ENCODE measurements at regions not wholly inside any gene's neighbourhood (a gene's known extent, or its start where the extent isn't known, plus 50 kb on each side); places are given as distances from the start of the nearest gene placed in this dataset.

DNA sequence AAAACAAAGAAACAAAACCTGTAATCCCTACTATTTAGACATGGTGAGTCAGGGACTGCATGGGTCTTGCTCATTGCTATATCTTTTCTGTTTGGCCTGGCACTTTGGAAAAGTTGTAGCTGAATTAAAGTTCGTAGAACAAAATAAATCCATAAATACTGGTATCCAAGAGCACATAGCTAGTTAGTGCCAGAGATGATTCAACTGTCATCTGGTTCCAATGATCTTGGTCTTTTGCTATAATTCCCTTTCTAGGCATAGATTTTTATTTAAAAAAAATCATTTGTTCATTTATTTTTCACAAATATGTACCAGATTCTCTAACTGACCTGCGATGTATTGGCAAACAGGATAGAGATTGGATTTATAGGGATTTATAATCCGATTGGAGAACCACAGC, 1436.1 kb upstream of the GOT2 start:
- Histone ChIP-seq H3K27ac (no peak overlapping the region), H3K4me1 (no peaks in the 10 kb centered on the region), H3K27me3 (no peaks in the 10 kb centered on the region), H3K36me3 (no peaks in the 10 kb centered on the region), H3K4me3 (no peak overlapping the region), H3K9me3 (no peaks in the 10 kb centered on the region)
- intact Hi-C loops (cut with DNase I) = no loop called here
- TF ChIP-seq, protein P1, sequence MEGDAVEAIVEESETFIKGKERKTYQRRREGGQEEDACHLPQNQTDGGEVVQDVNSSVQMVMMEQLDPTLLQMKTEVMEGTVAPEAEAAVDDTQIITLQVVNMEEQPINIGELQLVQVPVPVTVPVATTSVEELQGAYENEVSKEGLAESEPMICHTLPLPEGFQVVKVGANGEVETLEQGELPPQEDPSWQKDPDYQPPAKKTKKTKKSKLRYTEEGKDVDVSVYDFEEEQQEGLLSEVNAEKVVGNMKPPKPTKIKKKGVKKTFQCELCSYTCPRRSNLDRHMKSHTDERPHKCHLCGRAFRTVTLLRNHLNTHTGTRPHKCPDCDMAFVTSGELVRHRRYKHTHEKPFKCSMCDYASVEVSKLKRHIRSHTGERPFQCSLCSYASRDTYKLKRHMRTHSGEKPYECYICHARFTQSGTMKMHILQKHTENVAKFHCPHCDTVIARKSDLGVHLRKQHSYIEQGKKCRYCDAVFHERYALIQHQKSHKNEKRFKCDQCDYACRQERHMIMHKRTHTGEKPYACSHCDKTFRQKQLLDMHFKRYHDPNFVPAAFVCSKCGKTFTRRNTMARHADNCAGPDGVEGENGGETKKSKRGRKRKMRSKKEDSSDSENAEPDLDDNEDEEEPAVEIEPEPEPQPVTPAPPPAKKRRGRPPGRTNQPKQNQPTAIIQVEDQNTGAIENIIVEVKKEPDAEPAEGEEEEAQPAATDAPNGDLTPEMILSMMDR (IDR thresholded peaks at IDR 0.05) = no peak
- DNase-seq (ENCODE audit: low spot score in 2 of 2) = no peak

DNA sequence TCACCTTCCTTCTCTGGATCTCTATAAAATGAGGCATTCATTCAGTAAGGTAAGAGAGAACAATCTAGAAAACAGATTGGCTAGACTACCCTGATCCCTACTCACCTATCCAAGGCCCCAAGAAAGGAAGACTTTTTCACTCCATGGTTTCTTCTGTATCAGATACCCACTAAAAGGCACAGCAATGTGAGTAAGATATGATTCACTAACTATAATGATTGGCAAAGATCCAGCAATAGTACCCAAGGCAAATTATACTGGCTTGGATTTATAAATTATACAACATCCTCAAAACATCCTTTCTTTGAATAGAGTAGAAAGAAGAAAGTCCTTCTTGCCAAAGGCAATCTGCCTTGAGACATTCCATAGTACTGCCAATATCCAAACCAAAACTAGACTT, 1432.0 kb upstream of the GOT2 start:
- no peaks in the 10 kb centered on the region for H3K27me3 ChIP-seq
- no peaks in the 10 kb centered on the region for H3K36me3 ChIP-seq
- TF ChIP-seq, protein P1 (IDR thresholded peaks at IDR 0.05) = no peak
- no peaks in the 10 kb centered on the region for H3K9me3 ChIP-seq
- H3K27ac ChIP-seq = no peak overlapping the region
- H3K4me3 ChIP-seq = no peak overlapping the region
- intact Hi-C loops (cut with DNase I) = no loop called here
- H3K4me1 ChIP-seq = no peaks in the 10 kb centered on the region
- no peak for DNase-seq (ENCODE audit: low spot score in 2 of 2)

- intact Hi-C loops (cut with DNase I) = no loop called here
- no peak overlapping the region for H3K4me3 ChIP-seq
- H3K4me1 ChIP-seq = no peaks in the 10 kb centered on the region
- DNase-seq (ENCODE audit: low spot score in 2 of 2) = no peak
- no peaks in the 10 kb centered on the region for H3K27me3 ChIP-seq
- no peak overlapping the region for H3K27ac ChIP-seq
- H3K9me3 ChIP-seq = no peaks in the 10 kb centered on the region
- no peaks in the 10 kb centered on the region for H3K36me3 ChIP-seq
- TF ChIP-seq, protein P1 (IDR thresholded peaks at IDR 0.05) = no peak
These were observed 1417.9 kb upstream of the GOT2 start for GRCh38 chr16:60151987-60152386.

DNA sequence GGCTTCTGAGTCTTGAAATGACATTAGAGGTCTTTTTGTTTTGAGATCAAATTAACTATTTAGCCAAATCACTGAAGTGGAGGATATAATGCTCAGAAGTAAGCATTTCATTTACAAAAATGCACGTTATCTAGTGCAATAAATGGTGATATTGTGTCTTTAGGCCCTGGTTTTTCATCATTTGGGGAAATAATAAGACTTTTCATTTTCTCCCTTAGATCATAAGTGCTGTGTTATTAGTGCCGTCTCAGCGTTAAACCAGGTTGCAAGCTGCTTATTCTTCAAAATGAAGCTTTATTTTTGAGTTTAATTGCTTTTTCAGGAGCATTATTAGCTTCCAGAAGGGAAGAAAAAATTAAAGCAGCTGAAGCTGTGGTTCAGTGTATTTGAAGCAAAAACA, 1416.8 kb upstream of the GOT2 start:
- no peak for DNase-seq (ENCODE audit: low spot score in 2 of 2)
- H3K9me3 ChIP-seq = no peaks in the 10 kb centered on the region
- intact Hi-C loops (cut with DNase I) = no loop called here
- no peak overlapping the region for H3K27ac ChIP-seq
- H3K4me3 ChIP-seq = no peak overlapping the region
- no peaks in the 10 kb centered on the region for H3K27me3 ChIP-seq
- TF ChIP-seq, protein P1 (IDR thresholded peaks at IDR 0.05) = no peak
- no peaks in the 10 kb centered on the region for H3K36me3 ChIP-seq
- H3K4me1 ChIP-seq = no peaks in the 10 kb centered on the region

GRCh38 chr16:60143348-60143705, 1409.2 kb upstream of the GOT2 start:
- intact Hi-C loops (cut with DNase I) = no loop called here
- Histone ChIP-seq H3K27me3 (no peaks in the 10 kb centered on the region), H3K27ac (no peak overlapping the region), H3K36me3 (no peaks in the 10 kb centered on the region), H3K4me3 (no peak overlapping the region), H3K4me1 (no peaks in the 10 kb centered on the region), H3K9me3 (peaks cover 1 to 6% of the 10 kb centered on the region in 2 donors)
- TF ChIP-seq, protein P1 (IDR thresholded peaks at IDR 0.05) = no peak
- DNase-seq (ENCODE audit: low spot score in 2 of 2) = no peak

DNA sequence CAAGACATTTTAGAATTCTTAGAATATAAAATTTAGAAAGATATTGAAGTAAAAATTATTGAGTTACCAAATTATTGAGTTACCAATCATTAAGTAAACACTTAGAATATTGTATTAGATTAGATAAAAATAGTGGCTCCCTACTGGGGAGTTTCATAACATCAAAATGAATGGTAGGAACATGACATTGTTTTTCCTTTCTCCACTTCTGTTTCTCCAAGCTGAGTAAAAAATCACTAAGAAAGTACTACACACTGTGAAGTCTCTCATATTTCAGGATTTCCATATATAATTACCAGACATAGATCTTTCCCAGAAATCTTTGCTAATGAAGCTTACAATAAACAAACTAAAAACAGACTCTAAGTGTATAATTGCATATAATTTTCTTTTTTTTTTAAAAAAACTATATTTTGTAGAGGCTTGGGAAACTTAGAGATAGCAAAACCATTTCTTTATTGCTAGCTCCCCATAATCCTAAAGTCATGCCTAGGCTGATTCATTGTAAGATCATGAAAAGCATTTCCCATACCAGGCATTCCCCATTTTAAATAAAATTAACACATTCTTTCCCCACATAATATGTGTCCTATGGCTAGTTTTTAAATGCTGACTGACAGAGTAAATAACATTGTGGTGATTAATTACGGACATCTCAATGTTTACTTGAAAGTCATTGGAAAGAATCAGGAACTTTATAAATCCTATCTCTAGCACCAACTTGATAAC, 1408.7 kb upstream of the GOT2 start:
- Histone ChIP-seq H3K36me3 (no peaks in the 10 kb centered on the region), H3K4me1 (no peaks in the 10 kb centered on the region), H3K27ac (no peak overlapping the region), H3K4me3 (no peak overlapping the region), H3K27me3 (no peaks in the 10 kb centered on the region), H3K9me3 (peaks cover 6% of the 10 kb centered on the region in 2 donors)
- intact Hi-C loops (cut with DNase I) = no loop called here
- no peak for DNase-seq (ENCODE audit: low spot score in 2 of 2)
- TF ChIP-seq, protein P1 (IDR thresholded peaks at IDR 0.05) = no peak
